SK-N-MC (cell line): ENCODE measurements at regions not wholly inside any gene's neighbourhood (a gene's known extent, or its start where the extent isn't known, plus 50 kb on each side); places are given as distances from the start of the nearest gene placed in this dataset.
"Not testable (repeated sequence)": the region's sequence is repeated elsewhere in the genome, so short reads cannot be mapped to it uniquely, and the experiment has no call there.

Source experiments
- DNase-seq: peaks from one replicate; pipeline ENCODE4 v3.0.0-alpha.2; 2011; ENCODE audit warnings: low read depth, low spot score
- H3K27ac ChIP-seq: fragments of 200-600 bp; sonication (generic); 2 replicates; pipeline ENCODE4 v1.5.1; 2016; ENCODE audit warnings: mixed run types
- H3K36me3 ChIP-seq: fragments of 200-600 bp; sonication (generic); 2 replicates; pipeline ENCODE4 v1.6.1; 2017; ENCODE audit warnings: antibody characterized with exemption, low read length, mixed read lengths; ENCODE audit not compliant: insufficient read depth
- H3K4me3 ChIP-seq: fragments of 200-600 bp; sonication (generic); 2 replicates; pipeline ENCODE4 v1.5.1; 2016
- H3K9ac ChIP-seq: fragments of 200-600 bp; sonication (generic); 2 replicates; pipeline ENCODE4 v1.8.0; 2017; ENCODE audit warnings: mixed run types, mixed read lengths; ENCODE audit not compliant: insufficient read length
- H3K9me3 ChIP-seq: fragments of 200-600 bp; sonication (generic); 2 replicates; pipeline ENCODE4 v1.6.1; 2017; ENCODE audit warnings: low read depth, mild to moderate bottlenecking, antibody characterized with exemption, low read length, moderate library complexity, mixed read lengths
- EZH2 ChIP-seq: fragments of 200-600 bp; sonication (generic); IDR thresholded peaks from one replicate; pipeline ENCODE4 v1.6.1; 2017; ENCODE audit warnings: antibody characterized with exemption
- FOXP2 ChIP-seq: optimal IDR thresholded peaks from 2 replicates; pipeline ENCODE3; 2011; ENCODE audit warnings: mild to moderate bottlenecking, moderate library complexity; ENCODE audit not compliant: insufficient read depth; ENCODE audit errors: extremely low read length, control extremely low read depth
- POLR2AphosphoS5 ChIP-seq: IDR thresholded peaks from 2 replicates; pipeline ENCODE4 v1.6.1; 2012; ENCODE audit warnings: mild to moderate bottlenecking, low read depth, low read length, borderline replicate concordance

GRCh38 chr2:59850554-59850953 lies 702.9 kb downstream of the BCL11A start:
- no peak overlapping the region for H3K27ac ChIP-seq
- DNase-seq: no peak
- TF ChIP-seq FOXP2: no peak
- TF ChIP-seq POLR2AphosphoS5: no peak
- no peak for TF ChIP-seq EZH2
- no peaks in the 10 kb centered on the region for H3K9me3 ChIP-seq
- H3K4me3 ChIP-seq: no peak overlapping the region
- H3K36me3 ChIP-seq: no peaks in the 10 kb centered on the region
- H3K9ac ChIP-seq: no peak overlapping the region

GRCh38 chr2:59833941-59834340 lies 719.5 kb downstream of the BCL11A start:
- H3K9ac ChIP-seq: no peak overlapping the region
- DNase-seq: no peak
- no peak overlapping the region for H3K4me3 ChIP-seq
- no peaks in the 10 kb centered on the region for H3K9me3 ChIP-seq
- no peak overlapping the region for H3K27ac ChIP-seq
- H3K36me3 ChIP-seq: no peaks in the 10 kb centered on the region
- TF ChIP-seq POLR2AphosphoS5 (no peak), EZH2 (no peak), FOXP2 (no peak)

GRCh38 chr2:59830601-59831000 lies 722.9 kb downstream of the BCL11A start:
- Histone ChIP-seq H3K36me3 (no peaks in the 10 kb centered on the region), H3K9me3 (no peaks in the 10 kb centered on the region), H3K4me3 (no peak overlapping the region), H3K9ac (no peak overlapping the region), H3K27ac (no peak overlapping the region)
- DNase-seq: no peak
- TF ChIP-seq EZH2 (no peak), POLR2AphosphoS5 (no peak), FOXP2 (no peak)

- H3K9me3 ChIP-seq: no peaks in the 10 kb centered on the region
- no peak overlapping the region for H3K9ac ChIP-seq
- TF ChIP-seq POLR2AphosphoS5 (no peak), EZH2 (no peak), FOXP2 (no peak)
- no peak overlapping the region for H3K27ac ChIP-seq
- DNase-seq: no peak
- H3K4me3 ChIP-seq: no peak overlapping the region
- H3K36me3 ChIP-seq: no peaks in the 10 kb centered on the region
These were observed 725.8 kb downstream of the BCL11A start for GRCh38 chr2:59827677-59828076.

- Histone ChIP-seq H3K9me3 (no peaks in the 10 kb centered on the region), H3K27ac (no peak overlapping the region), H3K36me3 (no peaks in the 10 kb centered on the region), H3K9ac (no peak overlapping the region), H3K4me3 (no peak overlapping the region)
- TF ChIP-seq FOXP2 (no peak), EZH2 (no peak), POLR2AphosphoS5 (no peak)
- DNase-seq: no peak
These were observed 727.3 kb downstream of the BCL11A start for GRCh38 chr2:59826177-59826576.

GRCh38 chr2:59824314-59824713 lies 729.1 kb downstream of the BCL11A start:
- no peak overlapping the region for H3K27ac ChIP-seq
- no peak overlapping the region for H3K4me3 ChIP-seq
- no peak for TF ChIP-seq FOXP2
- TF ChIP-seq POLR2AphosphoS5: no peak
- TF ChIP-seq EZH2: no peak
- H3K9ac ChIP-seq: no peak overlapping the region
- no peaks in the 10 kb centered on the region for H3K9me3 ChIP-seq
- no peak for DNase-seq
- H3K36me3 ChIP-seq: no peaks in the 10 kb centered on the region

- H3K9me3 ChIP-seq: no peaks in the 10 kb centered on the region
These were observed 737.4 kb downstream of the BCL11A start for GRCh38 chr2:59816075-59816474.

GRCh38 chr2:59810283-59810682 lies 743.2 kb downstream of the BCL11A start:
- not testable (repeated sequence) for H3K27ac ChIP-seq, H3K9ac ChIP-seq, H3K4me3 ChIP-seq, H3K36me3 ChIP-seq, H3K9me3 ChIP-seq, DNase-seq

More at GRCh38 chr2:59816075-59816474, 737.4 kb downstream of the BCL11A start:
- DNase-seq: no peak
- no peak overlapping the region for H3K27ac ChIP-seq
- H3K36me3 ChIP-seq: no peaks in the 10 kb centered on the region
- H3K9ac ChIP-seq: no peak overlapping the region
- H3K4me3 ChIP-seq: no peak overlapping the region
- TF ChIP-seq EZH2: no peak
- TF ChIP-seq FOXP2: no peak
- no peak for TF ChIP-seq POLR2AphosphoS5

- H3K9ac ChIP-seq: no peak overlapping the region
- DNase-seq: no peak
These were observed 747.0 kb downstream of the BCL11A start for GRCh38 chr2:59806486-59806885.

More at GRCh38 chr2:59806486-59806885, 747.0 kb downstream of the BCL11A start:
- Histone ChIP-seq H3K27ac (no peak overlapping the region), H3K36me3 (no peaks in the 10 kb centered on the region), H3K4me3 (no peak overlapping the region), H3K9me3 (no peaks in the 10 kb centered on the region)
- TF ChIP-seq FOXP2 (no peak), EZH2 (no peak), POLR2AphosphoS5 (no peak)
